Aorta (tissue), 5 donors: ENCODE measurements at regions not wholly inside any gene's neighbourhood (a gene's known extent, or its start where the extent isn't known, plus 50 kb on each side); places are given as distances from the start of the nearest gene placed in this dataset.

Experiments
- ATAC-seq: fragments of 200-7000 bp; cut with Tn5 transposase; one replicate; pipeline ENCODE4 v1.9.1; 2022; ENCODE audit warnings: moderate library complexity; ENCODE audit not compliant: low FRiP score
- DNase-seq, 2 donors: peaks; one replicate each; pipeline ENCODE4 v3.0.0-alpha.2; 2020
- H3K27ac ChIP-seq, 2 donors: one replicate each; pipeline ENCODE4 v1.5.1; 2013; ENCODE audit warnings: low read length in 2 of 2, mild to moderate bottlenecking in 2 of 2, moderate library complexity in 2 of 2, control low read depth in 1 of 2, inconsistent platforms in 1 of 2, low read depth in 1 of 2
- H3K27me3 ChIP-seq, 2 donors: one replicate each; pipeline ENCODE4 v1.6.1; 2013; ENCODE audit warnings: control low read depth in 1 of 2, low read length in 1 of 2, mild to moderate bottlenecking in 1 of 2, moderate library complexity in 1 of 2; ENCODE audit not compliant: insufficient read depth in 2 of 2, control insufficient read depth in 1 of 2
- H3K36me3 ChIP-seq, 2 donors: one replicate each; pipeline ENCODE4 v1.6.1; 2013; ENCODE audit warnings: control low read depth in 1 of 2, low read length in 1 of 2, mild to moderate bottlenecking in 1 of 2; ENCODE audit not compliant: insufficient read depth in 2 of 2, control insufficient read depth in 1 of 2
- H3K4me1 ChIP-seq, 2 donors: one replicate each; pipeline ENCODE4 v1.6.1; 2013; ENCODE audit warnings: low read length in 2 of 2, control low read depth in 1 of 2, mild to moderate bottlenecking in 1 of 2, moderate library complexity in 1 of 2; ENCODE audit not compliant: insufficient read depth in 2 of 2, control insufficient read depth in 1 of 2
- H3K4me3 ChIP-seq, 2 donors: one replicate each; pipeline ENCODE4 v1.5.1; 2013; ENCODE audit warnings: low read length in 2 of 2, control low read depth in 1 of 2, mild to moderate bottlenecking in 1 of 2
- H3K9me3 ChIP-seq: one replicate; pipeline ENCODE4 v1.6.1; 2013; ENCODE audit warnings: mild to moderate bottlenecking, low read length; ENCODE audit not compliant: control insufficient read depth
- WGBS, 2 donors: extraction: QIAGEN DNeasy Blood & Tissue Kit; methylation state at CpG; one replicate each; pipeline ENCODE4 v1.1.7; 2013; 5-methylcytosine and 5-hydroxymethylcytosine counted together
- intact Hi-C, 2 donors: fragments of 100-400 bp; cut with DNase I; formaldehyde crosslinking; loops; one replicate each; pipeline versions ENCODE4 v1.14.2 to v1.15.0; 2022
- donor health status: healthy with polysubstance abuse.
- donor health status: Bipolar disorder and iron deficiency.
- donor health status: DM: no; HTN: no; CAD: no.
- donor health status: DM: no; HTN: no; CAD: no.
- donor health status: DM: yes; HTN: yes; CAD: no.

DNA sequence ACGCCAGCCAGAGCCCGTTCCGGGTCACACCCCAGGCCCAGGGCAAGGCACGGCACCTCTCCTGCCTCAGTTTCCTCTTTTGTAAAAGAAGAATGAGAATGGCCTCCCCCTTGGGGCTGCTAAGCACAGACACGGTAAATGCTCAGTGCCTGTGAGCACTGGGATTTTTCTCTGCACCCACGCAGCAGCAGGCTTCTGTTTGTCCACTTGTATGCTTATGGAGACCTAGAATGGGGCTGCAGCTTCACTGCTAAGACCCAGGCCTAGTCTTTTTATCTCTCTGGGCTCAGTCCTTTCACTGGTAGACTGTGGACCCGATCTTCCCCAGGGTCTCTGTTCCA is 1327.9 kb downstream of the TBC1D22A start:
- no peak for ATAC-seq
- Histone ChIP-seq H3K27me3 (no peaks in the 10 kb centered on the region), H3K4me1 (no peaks in the 10 kb centered on the region), H3K36me3 (no peaks in the 10 kb centered on the region), H3K9me3 (no peaks in the 10 kb centered on the region), H3K27ac (no peak overlapping the region), H3K4me3 (no peak overlapping the region)
- intact Hi-C loops: no loop called here
- no peak for DNase-seq
- WGBS, 2 donors: 17 to 21% methylated on average over 7 of the region's 7 CpGs

DNA sequence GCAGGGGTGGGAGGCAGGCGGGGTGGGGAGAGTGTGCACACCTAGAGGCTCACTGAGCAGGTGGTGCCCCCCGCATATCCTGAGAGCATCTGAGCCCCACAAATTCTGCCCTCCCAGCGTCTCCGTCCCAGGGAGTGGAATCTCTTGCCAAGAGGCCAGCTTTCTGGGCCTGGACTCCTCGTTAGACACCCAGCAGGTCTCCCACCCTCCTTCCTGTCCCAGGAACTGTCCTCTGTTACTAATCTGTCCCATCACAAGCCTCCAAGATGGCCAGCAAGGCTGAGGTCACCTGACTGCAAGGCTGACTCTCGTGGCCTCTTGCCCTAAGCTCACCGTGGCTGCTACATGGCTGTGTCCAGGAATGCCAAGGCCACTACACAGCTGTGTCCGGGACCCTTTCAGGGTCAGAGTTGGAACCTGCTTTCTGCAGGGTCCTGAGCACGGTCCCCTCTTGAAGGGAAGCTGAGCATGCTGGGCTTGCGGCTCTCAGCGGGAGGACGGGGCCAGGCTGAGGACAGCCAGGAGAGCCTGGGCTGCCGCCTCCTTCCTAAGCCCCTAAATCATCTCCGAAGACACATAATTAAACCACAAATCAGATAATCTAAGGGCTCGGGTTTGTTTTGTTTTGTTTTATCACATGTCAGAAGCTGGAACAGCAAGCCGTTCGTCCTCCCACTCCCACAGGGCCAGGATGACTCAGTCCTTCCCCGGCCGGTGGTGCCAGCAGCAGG is 1327.3 kb downstream of the TBC1D22A start:
- Histone ChIP-seq H3K27ac (no peak overlapping the region), H3K36me3 (no peaks in the 10 kb centered on the region), H3K4me1 (no peaks in the 10 kb centered on the region), H3K27me3 (no peaks in the 10 kb centered on the region), H3K9me3 (no peaks in the 10 kb centered on the region), H3K4me3 (no peak overlapping the region)
- intact Hi-C loops: no loop called here
- DNase-seq (peak; percentile 57 to 81), ATAC-seq (peak; percentile 88)
- 28 to 29% methylated on average over 19 of the region's 19 CpGs for WGBS, 2 donors

DNA sequence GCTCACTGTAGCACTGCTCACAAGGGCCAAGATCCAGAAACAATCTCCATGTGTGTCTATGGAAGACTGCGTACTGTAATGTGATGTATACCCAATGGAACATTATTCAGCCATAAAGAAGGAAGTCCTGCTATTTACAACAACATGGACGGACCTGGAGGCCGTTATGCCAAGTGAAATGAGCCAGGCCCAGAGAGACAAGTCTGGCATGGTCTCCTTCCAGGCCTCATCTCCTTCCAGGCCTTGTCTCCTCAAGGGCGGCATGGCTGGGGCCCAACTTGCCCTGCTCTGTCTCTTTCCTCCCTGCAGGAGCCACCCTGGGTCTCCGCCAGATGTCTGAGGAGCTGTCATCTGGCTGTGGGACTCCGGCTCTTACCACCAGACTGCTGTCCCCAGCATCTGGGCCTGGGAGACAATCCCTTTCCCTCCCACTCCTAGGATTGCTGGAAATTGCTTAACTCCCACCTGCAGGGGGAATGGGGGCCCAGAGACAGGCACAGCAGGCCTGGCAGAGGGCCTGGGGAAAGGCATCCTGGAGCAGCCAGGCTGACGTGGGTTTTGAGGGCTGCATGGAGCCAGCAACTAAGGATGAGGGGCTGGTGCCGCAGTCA is 1326.6 kb downstream of the TBC1D22A start:
- no peak for ATAC-seq
- 84 to 91% methylated on average over 8 of the region's 8 CpGs for WGBS, 2 donors
- H3K27ac ChIP-seq: no peak overlapping the region

DNA sequence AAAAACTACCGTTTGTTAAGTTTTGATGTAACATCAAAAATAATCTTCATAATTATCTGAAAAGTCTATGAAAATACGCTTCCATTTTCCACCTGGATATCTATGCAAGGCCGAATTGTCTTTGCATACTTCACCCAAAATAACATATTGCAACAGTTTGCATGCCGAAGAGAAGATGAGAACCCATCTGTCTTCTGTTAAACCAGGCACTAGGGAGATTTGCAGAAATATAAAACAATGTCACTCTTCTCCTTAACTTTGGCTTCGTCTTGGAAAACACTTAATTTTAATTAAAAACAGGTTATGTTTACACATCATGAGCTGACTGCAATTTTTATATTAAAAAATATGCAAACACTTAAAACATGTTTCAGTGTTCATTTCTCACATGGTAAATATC is 1325.8 kb downstream of the TBC1D22A start:
- no peak for DNase-seq
- Histone ChIP-seq H3K36me3 (no peaks in the 10 kb centered on the region), H3K9me3 (no peaks in the 10 kb centered on the region), H3K4me3 (no peak overlapping the region), H3K27ac (no peak overlapping the region), H3K27me3 (no peaks in the 10 kb centered on the region), H3K4me1 (no peaks in the 10 kb centered on the region)
- WGBS, 2 donors: 81 to 87% methylated on average over 5 of the region's 5 CpGs
- intact Hi-C loops: no loop called here
- no peak for ATAC-seq

More for the DNA sequence above, 1326.6 kb downstream of the TBC1D22A start:
- intact Hi-C loops: no loop called here
- no peak for DNase-seq
- Histone ChIP-seq H3K4me1 (no peaks in the 10 kb centered on the region), H3K9me3 (no peaks in the 10 kb centered on the region), H3K4me3 (no peak overlapping the region), H3K27me3 (no peaks in the 10 kb centered on the region), H3K36me3 (no peaks in the 10 kb centered on the region)

DNA sequence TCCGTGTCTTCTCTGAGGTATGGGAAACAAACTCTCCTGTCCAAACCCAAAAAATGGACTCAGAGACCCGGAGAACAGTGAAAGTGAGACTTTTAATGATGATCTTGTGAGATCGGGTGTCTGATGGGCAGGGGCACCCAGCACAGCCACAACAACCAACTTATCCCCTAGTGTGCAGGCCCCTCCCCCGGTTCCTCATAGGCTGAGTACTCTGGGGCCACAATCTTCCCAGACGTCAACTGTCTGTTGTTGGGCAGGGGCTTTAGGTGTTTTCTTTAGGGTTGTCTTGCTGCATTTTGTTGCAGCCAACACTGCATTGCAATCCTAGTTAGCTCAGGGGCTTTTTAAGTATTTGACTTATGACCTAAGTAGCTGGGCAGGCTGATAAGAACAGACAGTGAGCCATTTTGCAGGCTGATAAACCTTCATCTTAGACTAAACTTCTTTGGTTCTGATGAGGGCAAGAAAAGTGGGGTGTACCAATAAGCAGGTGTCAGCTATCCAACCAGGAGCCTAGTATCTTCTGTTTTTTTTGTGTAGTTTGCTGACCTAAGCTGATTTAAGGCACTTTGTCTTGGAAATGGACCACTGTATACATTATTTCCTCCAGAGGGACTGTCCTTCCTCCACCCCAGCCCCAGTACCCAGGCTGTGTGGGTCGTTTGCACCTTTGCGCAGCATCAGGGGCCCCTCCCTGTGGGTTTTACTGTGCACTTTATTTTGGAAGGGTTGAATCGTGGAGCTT is 1323.6 kb downstream of the TBC1D22A start:
- no peak for DNase-seq
- Histone ChIP-seq H3K4me1 (no peaks in the 10 kb centered on the region), H3K36me3 (no peaks in the 10 kb centered on the region), H3K4me3 (no peak overlapping the region), H3K27ac (no peak overlapping the region), H3K27me3 (no peaks in the 10 kb centered on the region), H3K9me3 (no peaks in the 10 kb centered on the region)
- intact Hi-C loops: no loop called here
- 67 to 69% methylated on average over 8 of the region's 8 CpGs for WGBS, 2 donors
- ATAC-seq: no peak

DNA sequence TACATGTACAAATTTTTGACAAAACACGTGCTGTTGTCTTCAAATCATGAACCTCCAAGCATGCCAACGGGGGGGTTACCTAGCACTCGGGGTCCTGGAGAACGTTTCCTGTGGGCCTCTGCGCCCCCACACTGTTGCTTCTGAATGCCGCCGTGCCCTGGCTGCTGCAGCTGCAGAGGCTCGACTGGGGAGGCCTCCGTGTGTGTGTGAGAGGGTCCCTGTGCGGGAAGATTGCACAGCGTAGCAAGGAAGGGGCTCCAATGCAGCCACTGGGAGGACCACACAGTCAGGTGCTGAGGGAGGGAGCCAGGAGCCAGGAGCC is 1322.2 kb downstream of the TBC1D22A start:
- no peak overlapping the region for H3K4me3 ChIP-seq
- ATAC-seq (no peak), DNase-seq (peak in 1 of 2 donors; percentile 31)
- no peaks in the 10 kb centered on the region for H3K9me3 ChIP-seq
- no peaks in the 10 kb centered on the region for H3K4me1 ChIP-seq
- no peaks in the 10 kb centered on the region for H3K36me3 ChIP-seq
- no peaks in the 10 kb centered on the region for H3K27me3 ChIP-seq
- 72 to 81% methylated on average over 11 of the region's 11 CpGs for WGBS, 2 donors
- H3K27ac ChIP-seq: no peak overlapping the region
- intact Hi-C loops: no loop called here

DNA sequence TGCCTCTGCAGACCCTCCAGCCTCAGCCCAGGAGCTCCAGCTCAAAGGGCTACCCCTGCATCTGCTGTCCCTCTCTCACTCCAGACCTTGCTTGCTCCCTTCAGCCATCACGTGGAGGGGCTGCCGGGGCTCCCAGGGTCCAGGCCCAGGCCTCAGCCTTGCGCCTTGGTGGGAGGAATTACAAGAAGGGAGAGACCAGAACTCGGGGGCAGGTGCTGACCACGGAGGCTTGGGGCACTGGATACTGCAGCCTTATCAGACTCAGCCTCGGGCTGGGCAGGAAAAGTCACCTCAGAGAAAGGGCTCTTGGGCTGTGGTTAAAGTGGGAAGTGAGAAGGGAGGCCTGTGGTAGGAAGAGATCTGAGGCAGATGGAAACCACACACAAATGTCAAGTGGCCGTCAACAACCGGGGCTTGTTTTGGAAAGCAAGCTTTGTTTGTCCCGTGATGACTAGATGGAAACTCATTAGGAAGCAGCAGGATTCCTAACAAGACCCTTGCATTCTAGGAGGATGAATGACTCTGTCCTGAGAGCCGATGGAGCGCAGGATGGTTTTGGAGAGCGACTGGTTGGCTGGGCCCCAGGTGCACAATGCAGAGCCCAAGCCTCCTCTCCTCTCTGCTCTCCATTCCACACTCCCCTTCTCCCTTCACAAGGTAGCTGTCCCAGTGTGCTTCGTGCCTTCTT is 1321.7 kb downstream of the TBC1D22A start:
- DNase-seq: peak in 1 of 2 donors; percentile 31
- H3K4me3 ChIP-seq: no peak overlapping the region
- H3K9me3 ChIP-seq: no peaks in the 10 kb centered on the region
- ATAC-seq: no peak
- 57 to 66% methylated on average over 13 of the region's 13 CpGs for WGBS, 2 donors
- no peaks in the 10 kb centered on the region for H3K4me1 ChIP-seq
- H3K27ac ChIP-seq: no peak overlapping the region
- no peaks in the 10 kb centered on the region for H3K36me3 ChIP-seq
- intact Hi-C loops: no loop called here
- no peaks in the 10 kb centered on the region for H3K27me3 ChIP-seq

DNA sequence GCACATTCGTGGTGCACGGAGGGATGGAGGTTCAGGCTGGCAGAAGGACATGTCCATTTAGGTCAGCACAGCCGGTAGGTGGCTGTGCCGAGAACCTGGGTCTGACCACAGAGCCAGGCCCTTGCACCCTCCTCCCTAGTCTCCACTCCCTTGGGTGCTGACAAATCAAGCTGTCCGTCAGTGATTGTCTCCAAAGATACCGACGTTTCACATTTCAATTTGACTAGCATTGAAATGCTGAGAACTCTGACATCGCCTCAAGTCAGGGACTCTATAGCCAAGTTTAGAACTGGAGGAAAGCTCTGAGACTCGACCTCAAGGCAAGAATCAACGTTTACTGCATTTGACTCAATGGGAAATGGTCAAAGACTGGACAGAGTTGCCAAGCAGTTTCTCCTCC is 1321.1 kb downstream of the TBC1D22A start:
- no peak for ATAC-seq
- Histone ChIP-seq H3K36me3 (no peaks in the 10 kb centered on the region), H3K9me3 (no peaks in the 10 kb centered on the region), H3K4me3 (no peak overlapping the region), H3K27ac (no peak overlapping the region), H3K27me3 (no peaks in the 10 kb centered on the region), H3K4me1 (no peaks in the 10 kb centered on the region)
- intact Hi-C loops: no loop called here
- whole genome bisulfite sequencing, 2 donors: 72 to 74% methylated on average over 10 of the region's 10 CpGs
- DNase-seq: no peak
